GM21529 (cell line): ENCODE measurements at regions not wholly inside any gene's neighbourhood (a gene's known extent, or its start where the extent isn't known, plus 50 kb on each side); places are given as distances from the start of the nearest gene placed in this dataset.

ENCODE experiments used
- ATAC-seq: cut with Tn5 transposase; IDR thresholded peaks from one replicate; pipeline ENCODE4 v1.9.1; 2021; ENCODE audit not compliant: unreplicated experiment

DNA sequence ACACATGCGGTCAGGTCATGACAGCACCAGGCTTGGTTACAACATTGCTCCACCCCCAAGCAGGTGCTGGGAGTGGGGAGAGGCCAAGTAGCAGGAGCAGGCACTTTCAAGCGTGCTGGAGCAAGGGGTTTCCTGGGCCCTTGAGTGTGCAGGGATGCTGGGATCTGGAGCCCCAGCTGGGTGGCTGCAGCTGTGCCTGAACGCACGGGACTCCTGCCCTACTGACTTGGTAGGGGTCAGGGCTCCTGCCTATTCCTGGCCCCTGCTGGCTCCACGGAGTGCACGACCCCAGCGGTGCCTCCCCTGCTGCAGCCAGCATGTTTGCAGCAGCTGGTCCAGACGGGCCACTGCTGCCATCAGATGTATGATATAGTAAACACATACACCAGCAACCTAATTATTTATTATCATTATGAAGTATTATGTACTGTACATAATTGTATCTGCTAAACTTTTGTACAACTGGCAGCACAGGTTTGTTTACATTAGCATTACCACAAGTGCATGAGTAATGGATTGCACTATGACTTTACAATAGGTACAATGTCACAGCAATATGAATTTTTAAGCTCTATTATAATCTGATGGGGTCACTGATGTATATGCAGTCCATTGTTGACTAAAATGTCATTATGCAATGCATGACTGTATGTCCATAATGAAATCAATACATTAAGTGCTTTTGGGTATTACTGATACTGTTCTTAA is 620.6 kb downstream of the RAPGEF2 start:
- no peak for ATAC-seq

DNA sequence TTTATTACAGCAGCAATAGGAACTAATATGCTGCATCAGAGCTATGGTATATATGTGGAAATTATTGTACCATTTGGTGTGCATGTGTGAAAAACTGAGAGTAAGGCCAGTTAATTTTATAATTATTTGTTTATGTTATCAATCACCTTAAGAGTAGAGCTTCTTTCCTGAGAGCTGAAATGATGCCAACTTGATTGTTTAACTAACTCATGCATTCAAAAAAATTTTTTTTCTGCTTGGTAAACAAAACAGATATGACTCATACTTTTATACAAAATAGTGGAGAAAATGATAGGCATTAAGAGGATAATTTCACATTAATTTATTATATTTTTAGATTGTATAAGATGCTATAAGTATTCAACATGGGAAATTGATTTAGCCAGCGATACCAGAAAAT is 622.7 kb downstream of the RAPGEF2 start:
- no peak for ATAC-seq

- ATAC-seq, result no peak
These were observed 632.7 kb downstream of the RAPGEF2 start for GRCh38 chr4:159735281-159736207.

DNA sequence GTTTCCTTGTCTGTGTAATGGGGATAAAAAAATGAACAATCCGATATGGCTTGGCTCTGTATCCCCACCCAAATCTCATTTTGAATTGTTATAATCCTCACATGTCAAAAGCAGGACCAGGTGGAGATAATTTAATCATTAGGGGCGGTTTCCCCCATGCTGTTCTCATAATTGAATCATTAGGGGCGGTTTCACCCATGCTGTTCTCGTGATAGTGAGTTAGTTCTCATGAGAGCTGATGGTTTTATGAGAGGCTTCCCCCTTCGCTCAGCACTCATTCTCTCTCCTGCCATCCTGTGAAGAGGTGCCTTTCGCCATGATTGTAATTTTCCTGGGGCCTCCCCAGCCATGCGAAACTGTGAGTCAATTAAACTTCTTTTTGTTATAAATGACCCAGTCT is 633.5 kb downstream of the RAPGEF2 start:
- ATAC-seq, result no peak

DNA sequence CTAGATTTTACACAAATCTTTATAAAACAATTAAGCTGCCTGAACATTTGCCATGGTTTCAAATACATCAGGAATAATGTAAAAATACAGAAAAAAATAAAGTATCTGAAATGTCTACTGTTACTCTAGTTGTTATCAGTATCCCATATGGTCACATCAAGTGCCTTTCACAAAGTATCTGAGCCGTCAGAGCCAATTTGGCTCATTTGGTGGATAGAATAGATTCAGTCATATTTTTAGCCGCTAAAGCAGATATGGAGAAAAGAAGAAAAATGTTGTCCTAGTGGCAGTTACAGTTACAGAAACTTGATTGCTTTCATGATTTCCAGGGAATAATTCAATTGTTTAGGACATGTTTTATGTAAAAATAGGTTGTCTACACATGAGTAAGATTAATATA is 641.1 kb downstream of the RAPGEF2 start:
- ATAC-seq, result no peak

- ATAC-seq, result no peak
These were observed 645.1 kb downstream of the RAPGEF2 start for GRCh38 chr4:159747983-159748382.

GRCh38 chr4:159748834-159749444 is 646.1 kb downstream of the RAPGEF2 start:
- no peak for ATAC-seq

GRCh38 chr4:159757499-159757898 is 654.6 kb downstream of the RAPGEF2 start:
- no peak for ATAC-seq

- no peak for ATAC-seq
These were observed 655.2 kb downstream of the RAPGEF2 start for GRCh38 chr4:159758061-159758460.

GRCh38 chr4:159762672-159763071 is 659.8 kb downstream of the RAPGEF2 start:
- no peak for ATAC-seq

GRCh38 chr4:159764343-159764952 is 661.6 kb downstream of the RAPGEF2 start:
- ATAC-seq, result peak; percentile 80

DNA sequence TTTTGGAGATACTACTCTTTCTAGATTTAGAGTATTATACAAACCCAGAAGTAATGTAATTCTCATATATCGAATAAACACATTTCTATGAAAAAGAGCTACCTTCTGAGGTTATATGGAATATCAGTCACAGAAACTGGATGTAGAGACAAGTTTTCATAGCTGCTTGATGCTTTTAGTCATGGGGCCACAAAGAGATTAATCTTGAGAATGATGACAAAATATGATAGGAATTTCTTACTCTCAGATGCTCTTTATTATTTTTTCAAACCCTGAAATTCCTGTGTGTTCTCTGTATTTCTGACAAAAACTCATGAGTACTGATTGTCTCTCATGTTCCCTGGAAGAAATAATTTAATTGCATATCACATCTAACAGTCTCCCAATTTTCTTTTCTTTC is 662.5 kb downstream of the RAPGEF2 start:
- ATAC-seq, result no peak

DNA sequence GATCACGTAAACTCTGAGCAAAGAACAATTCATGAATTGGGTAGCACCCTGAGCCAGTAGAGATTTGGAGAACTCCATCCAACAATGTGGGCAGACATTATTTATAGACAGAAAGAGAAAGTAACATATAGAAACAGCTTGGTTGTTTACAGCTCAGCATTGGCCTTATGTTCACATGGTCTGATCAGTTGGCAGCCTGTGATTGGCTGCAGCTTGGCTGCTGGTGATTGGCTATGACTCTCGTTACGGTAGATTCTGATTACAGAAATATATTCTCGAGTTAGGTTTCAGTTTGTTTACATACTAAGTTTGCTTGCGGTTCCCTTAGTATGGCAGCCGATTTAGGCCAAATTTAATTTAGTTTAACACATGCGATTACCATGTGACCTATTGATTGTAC is 663.4 kb downstream of the RAPGEF2 start:
- ATAC-seq, result no peak

DNA sequence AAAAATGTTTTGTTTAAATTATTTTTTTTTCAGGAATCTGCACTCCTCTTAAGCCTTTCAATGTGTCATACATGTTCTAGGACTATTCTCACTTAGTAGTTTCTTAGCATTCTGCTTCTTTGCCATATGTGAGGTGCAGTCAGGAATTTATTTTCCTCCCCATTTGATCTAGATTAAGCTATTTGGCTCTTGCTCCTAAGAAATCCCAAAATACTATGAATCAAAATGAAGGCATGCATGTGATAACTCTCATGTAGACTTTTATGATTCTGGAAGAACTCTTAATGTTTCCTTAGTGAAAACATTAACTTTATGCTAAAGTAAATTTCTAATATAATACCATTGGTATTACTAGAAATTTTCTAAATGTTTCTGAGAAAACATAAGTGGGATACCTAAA is 664.5 kb downstream of the RAPGEF2 start:
- ATAC-seq, result no peak

- no peak for ATAC-seq
These were observed 665.1 kb downstream of the RAPGEF2 start for GRCh38 chr4:159768016-159768415.

DNA sequence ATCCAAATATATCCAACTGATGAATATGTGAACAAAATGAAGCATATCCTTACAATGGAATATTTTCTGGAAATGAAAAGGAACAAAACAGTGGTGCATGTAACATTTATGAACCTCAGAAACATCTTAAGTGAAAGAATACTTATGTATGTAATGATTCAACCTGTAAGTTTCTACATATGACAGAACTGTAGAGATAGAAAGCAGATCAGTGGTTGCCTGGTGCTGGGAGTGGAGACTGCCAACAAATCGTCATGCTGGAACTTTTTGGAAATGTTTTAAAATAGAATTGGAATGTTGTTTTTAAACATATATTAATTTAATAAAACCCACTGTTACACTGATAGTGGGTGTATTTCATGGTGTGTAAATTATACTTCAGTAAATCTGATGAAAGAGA is 667.5 kb downstream of the RAPGEF2 start:
- no peak for ATAC-seq

- no peak for ATAC-seq
These were observed 668.1 kb downstream of the RAPGEF2 start for GRCh38 chr4:159770969-159771368.

- ATAC-seq, result no peak
These were observed 674.1 kb downstream of the RAPGEF2 start for GRCh38 chr4:159776961-159777360.

DNA sequence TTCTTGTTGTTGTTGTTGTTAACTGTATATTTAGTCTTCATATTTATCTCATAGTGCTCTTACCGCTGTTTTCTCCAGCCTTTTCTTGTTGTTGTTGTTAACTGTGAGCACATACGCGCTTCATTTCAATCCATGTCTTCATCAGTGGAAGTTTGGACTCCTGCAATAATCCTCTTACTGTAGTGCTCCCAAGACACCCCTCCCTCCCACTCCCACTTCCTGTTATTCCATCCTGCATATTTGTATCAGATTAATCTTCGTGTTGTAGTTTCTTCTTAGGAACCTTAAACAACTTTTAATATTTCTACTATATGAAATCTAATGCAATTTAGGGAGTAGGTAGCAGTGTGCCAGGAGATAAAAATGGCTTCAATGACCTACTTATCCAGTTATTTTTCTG is 674.8 kb downstream of the RAPGEF2 start:
- ATAC-seq, result no peak

GRCh38 chr4:159778298-159778697 is 675.4 kb downstream of the RAPGEF2 start:
- no peak for ATAC-seq

DNA sequence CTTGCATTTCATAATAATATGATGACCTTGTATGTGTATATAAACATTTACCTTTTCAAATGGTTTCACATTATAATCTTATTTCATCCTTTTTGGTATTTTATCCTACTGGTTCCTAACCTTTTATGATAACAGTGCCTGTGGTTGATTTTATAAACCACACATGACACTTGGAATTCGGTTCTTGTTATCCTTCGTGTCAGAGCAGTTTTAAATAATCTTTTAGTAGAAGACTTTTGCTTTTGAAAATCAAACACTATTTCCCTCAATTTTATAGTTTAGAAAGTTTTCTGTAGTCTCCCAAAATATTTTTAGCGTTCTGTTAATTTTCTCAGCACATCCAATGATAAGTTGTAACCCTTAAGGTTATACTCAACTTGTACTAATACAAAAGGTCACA is 676.8 kb downstream of the RAPGEF2 start:
- ATAC-seq, result no peak
